ENCODE measurements at regions not wholly inside any gene's neighbourhood (a gene's known extent, or its start where the extent isn't known, plus 50 kb on each side); places are given as distances from the start of the nearest gene placed in this dataset.

DNA sequence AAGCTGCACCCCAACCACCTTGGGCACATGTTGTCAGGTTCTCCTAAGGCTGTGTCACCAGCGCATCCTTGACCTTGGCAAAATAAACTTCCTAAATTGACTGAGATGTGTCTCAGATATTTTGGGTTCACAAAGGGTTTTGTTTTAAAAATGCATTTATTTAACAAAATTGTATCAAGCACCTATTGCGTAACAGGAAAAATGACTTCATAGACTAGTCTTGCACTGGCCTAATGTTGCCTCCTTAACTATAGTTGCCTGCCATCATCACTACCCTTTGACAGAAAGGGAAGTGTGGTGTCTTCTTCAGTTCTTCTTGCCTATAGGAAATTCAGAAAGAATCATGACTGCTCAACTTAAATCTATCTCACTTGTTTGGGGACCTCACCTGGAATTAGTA lies 374.2 kb downstream of the SH2D1A start:
- no peak for TF ChIP-seq POLR2A (IDR thresholded peaks at IDR 0.05)
- TF ChIP-seq, protein P1, sequence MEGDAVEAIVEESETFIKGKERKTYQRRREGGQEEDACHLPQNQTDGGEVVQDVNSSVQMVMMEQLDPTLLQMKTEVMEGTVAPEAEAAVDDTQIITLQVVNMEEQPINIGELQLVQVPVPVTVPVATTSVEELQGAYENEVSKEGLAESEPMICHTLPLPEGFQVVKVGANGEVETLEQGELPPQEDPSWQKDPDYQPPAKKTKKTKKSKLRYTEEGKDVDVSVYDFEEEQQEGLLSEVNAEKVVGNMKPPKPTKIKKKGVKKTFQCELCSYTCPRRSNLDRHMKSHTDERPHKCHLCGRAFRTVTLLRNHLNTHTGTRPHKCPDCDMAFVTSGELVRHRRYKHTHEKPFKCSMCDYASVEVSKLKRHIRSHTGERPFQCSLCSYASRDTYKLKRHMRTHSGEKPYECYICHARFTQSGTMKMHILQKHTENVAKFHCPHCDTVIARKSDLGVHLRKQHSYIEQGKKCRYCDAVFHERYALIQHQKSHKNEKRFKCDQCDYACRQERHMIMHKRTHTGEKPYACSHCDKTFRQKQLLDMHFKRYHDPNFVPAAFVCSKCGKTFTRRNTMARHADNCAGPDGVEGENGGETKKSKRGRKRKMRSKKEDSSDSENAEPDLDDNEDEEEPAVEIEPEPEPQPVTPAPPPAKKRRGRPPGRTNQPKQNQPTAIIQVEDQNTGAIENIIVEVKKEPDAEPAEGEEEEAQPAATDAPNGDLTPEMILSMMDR (IDR thresholded peaks at IDR 0.05), result no peak
